Vagina (tissue), 2 donors: ENCODE measurements at regions not wholly inside any gene's neighbourhood (a gene's known extent, or its start where the extent isn't known, plus 50 kb on each side); places are given as distances from the start of the nearest gene placed in this dataset.

Experiments
- DNase-seq, 2 donors: peaks; one replicate each; pipeline ENCODE4 v3.0.0-alpha.2; 2017; ENCODE audit errors: extremely low spot score in 2 of 2
- H3K27ac ChIP-seq: fragments of 200-600 bp; sonication (generic); one replicate; pipeline ENCODE4 v1.5.1; 2019
- H3K27me3 ChIP-seq: fragments of 200-600 bp; sonication (generic); one replicate; pipeline ENCODE4 v1.5.1; 2019
- H3K36me3 ChIP-seq, 2 donors: fragments of 200-600 bp; sonication (generic); one replicate each; pipeline ENCODE4 v1.5.1; 2017 to 2019
- H3K4me1 ChIP-seq: fragments of 200-600 bp; sonication (generic); one replicate; pipeline ENCODE4 v1.5.1; 2019
- H3K4me3 ChIP-seq, 2 donors: fragments of 200-600 bp; sonication (generic); 1 replicate in 1 of 2; 2 replicates in 1 of 2; pipeline ENCODE4 v1.5.1; 2016 to 2019
- H3K9me3 ChIP-seq: fragments of 200-600 bp; sonication (generic); one replicate; pipeline ENCODE4 v1.5.1; 2019
- POLR2A ChIP-seq, 2 donors: fragments of 450-650 bp; IDR thresholded peaks; one replicate each; pipeline ENCODE4 v1.6.1; 2017; ENCODE audit warnings: antibody characterized with exemption in 2 of 2, mild to moderate bottlenecking in 2 of 2, moderate library complexity in 2 of 2
- POLR2AphosphoS5 ChIP-seq, 2 donors: sonication (generic); formaldehyde crosslinking; IDR thresholded peaks; one replicate each; pipeline ENCODE4 v1.9.0; 2017; ENCODE audit warnings: antibody characterized with exemption in 2 of 2, mild to moderate bottlenecking in 2 of 2, low read depth in 1 of 2; ENCODE audit not compliant: insufficient read depth in 1 of 2
- intact Hi-C: fragments of 100-400 bp; cut with DNase I; formaldehyde crosslinking; loops from one replicate; pipeline ENCODE4 v1.15.1; 2023
- TF ChIP-seq, protein P1 (sequence below), 3 experiments: fragments of 450-650 bp in 2 of 3; fragments of 200-600 bp in 1 of 3; sonication (generic) in 1 of 3; IDR thresholded peaks; one replicate each; pipeline ENCODE4 v1.5.1; 2017 to 2019; ENCODE audit warnings: antibody characterized with exemption in 3 of 3, mild to moderate bottlenecking in 2 of 3, moderate library complexity in 2 of 3

GRCh38 chr11:91136631-91137030, 913.8 kb upstream of the CHORDC1 start:
- intact Hi-C loops, result no loop called here
- H3K27me3 ChIP-seq, result no peaks in the 10 kb centered on the region
- no peak for DNase-seq
- no peaks in the 10 kb centered on the region for H3K9me3 ChIP-seq
- no peak for TF ChIP-seq POLR2A (IDR thresholded peaks at IDR 0.05)
- no peaks in the 10 kb centered on the region for H3K36me3 ChIP-seq
- no peak overlapping the region for H3K4me3 ChIP-seq
- no peaks in the 10 kb centered on the region for H3K4me1 ChIP-seq
- H3K27ac ChIP-seq, result no peak overlapping the region

DNA sequence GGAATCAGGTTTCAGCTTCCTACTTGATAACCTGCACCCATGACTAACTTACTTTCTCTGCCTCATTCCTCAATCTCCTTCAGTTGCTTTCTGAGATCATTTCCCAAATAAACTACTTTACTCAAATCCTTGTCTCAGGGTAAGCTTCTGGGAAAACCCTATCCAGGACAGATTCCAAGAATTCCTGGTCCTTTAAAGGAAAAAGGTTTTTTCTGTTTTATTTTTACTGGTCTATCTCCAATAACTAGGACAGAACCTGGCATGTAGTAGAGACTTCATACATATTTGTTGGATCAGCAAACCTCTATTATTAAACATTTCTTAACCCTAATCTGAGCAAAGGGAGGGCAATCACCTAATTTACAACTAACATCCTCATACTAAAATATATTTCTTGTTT, 910.5 kb upstream of the CHORDC1 start:
- Histone ChIP-seq H3K27ac (no peak overlapping the region), H3K27me3 (no peaks in the 10 kb centered on the region)
- DNase-seq, result no peak

GRCh38 chr11:91129596-91129995, 906.7 kb upstream of the CHORDC1 start:
- Histone ChIP-seq H3K27me3 (no peaks in the 10 kb centered on the region), H3K27ac (no peak overlapping the region), H3K36me3 (no peaks in the 10 kb centered on the region), H3K9me3 (no peaks in the 10 kb centered on the region), H3K4me3 (no peak overlapping the region), H3K4me1 (no peaks in the 10 kb centered on the region)
- TF ChIP-seq POLR2A (IDR thresholded peaks at IDR 0.05) (no peak), POLR2AphosphoS5 (IDR thresholded peaks at IDR 0.05; ENCODE audit: insufficient read depth in 1 of 2, low read depth in 1 of 2) (no peak)
- TF ChIP-seq, protein P1, sequence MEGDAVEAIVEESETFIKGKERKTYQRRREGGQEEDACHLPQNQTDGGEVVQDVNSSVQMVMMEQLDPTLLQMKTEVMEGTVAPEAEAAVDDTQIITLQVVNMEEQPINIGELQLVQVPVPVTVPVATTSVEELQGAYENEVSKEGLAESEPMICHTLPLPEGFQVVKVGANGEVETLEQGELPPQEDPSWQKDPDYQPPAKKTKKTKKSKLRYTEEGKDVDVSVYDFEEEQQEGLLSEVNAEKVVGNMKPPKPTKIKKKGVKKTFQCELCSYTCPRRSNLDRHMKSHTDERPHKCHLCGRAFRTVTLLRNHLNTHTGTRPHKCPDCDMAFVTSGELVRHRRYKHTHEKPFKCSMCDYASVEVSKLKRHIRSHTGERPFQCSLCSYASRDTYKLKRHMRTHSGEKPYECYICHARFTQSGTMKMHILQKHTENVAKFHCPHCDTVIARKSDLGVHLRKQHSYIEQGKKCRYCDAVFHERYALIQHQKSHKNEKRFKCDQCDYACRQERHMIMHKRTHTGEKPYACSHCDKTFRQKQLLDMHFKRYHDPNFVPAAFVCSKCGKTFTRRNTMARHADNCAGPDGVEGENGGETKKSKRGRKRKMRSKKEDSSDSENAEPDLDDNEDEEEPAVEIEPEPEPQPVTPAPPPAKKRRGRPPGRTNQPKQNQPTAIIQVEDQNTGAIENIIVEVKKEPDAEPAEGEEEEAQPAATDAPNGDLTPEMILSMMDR (IDR thresholded peaks at IDR 0.05), result no peak
- intact Hi-C loops, result no loop called here
- no peak for DNase-seq

More for the DNA sequence above, 910.5 kb upstream of the CHORDC1 start:
- no peaks in the 10 kb centered on the region for H3K36me3 ChIP-seq
- no peaks in the 10 kb centered on the region for H3K9me3 ChIP-seq
- intact Hi-C loops, result no loop called here
- no peaks in the 10 kb centered on the region for H3K4me1 ChIP-seq
- H3K4me3 ChIP-seq, result no peak overlapping the region
- TF ChIP-seq POLR2AphosphoS5 (IDR thresholded peaks at IDR 0.05; ENCODE audit: insufficient read depth in 1 of 2, low read depth in 1 of 2) (no peak), POLR2A (IDR thresholded peaks at IDR 0.05) (no peak)
- TF ChIP-seq, protein P1 (IDR thresholded peaks at IDR 0.05), result no peak

DNA sequence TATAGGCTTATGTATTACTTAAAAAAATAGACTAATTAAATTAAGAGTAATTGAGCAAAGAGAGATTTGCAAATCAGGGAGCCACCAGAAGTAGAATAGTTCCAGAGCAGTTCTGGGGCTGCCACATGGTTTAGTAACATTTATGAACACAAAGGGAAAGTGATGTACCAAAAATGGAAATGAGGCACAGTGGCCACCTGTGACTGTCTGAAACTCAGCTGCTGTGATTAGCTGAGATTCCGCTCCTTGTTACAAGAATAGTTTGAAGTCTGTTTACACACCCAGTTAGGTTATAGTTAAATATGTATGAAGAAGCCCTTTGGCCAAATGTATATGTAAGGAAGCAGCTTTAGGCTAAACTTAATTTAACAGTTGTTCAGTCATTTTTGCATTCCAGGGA, 901.5 kb upstream of the CHORDC1 start:
- no peak for DNase-seq
- TF ChIP-seq POLR2AphosphoS5 (IDR thresholded peaks at IDR 0.05; ENCODE audit: insufficient read depth in 1 of 2, low read depth in 1 of 2) (no peak), POLR2A (IDR thresholded peaks at IDR 0.05) (no peak)
- TF ChIP-seq, protein P1 (IDR thresholded peaks at IDR 0.05), result no peak
- Histone ChIP-seq H3K27ac (no peak overlapping the region), H3K9me3 (no peaks in the 10 kb centered on the region), H3K36me3 (no peaks in the 10 kb centered on the region), H3K4me3 (no peak overlapping the region), H3K4me1 (no peaks in the 10 kb centered on the region), H3K27me3 (no peaks in the 10 kb centered on the region)
- intact Hi-C loops, result no loop called here

DNA sequence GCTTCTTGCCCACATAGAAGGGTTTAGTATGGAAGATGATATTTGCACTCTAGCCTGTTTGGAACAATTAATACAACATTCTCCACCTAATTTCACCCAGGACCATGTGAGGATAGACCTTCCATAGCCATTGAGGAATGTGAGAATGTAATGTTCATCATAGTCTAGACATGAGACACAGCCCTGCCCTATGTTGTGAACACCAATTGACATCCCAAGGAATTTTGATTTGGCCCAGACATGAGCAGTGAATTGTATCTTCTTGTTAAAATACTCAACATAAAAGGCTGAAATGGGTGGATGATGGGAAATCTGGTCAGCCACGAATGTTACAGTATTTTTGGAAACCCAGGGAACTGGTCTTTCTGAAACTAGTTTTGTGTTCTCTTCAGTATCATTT, 892.3 kb upstream of the CHORDC1 start:
- H3K36me3 ChIP-seq, result no peaks in the 10 kb centered on the region
- no peak overlapping the region for H3K27ac ChIP-seq
- intact Hi-C loops, result no loop called here
- H3K4me3 ChIP-seq, result no peak overlapping the region
- no peaks in the 10 kb centered on the region for H3K9me3 ChIP-seq
- no peaks in the 10 kb centered on the region for H3K4me1 ChIP-seq
- no peak for DNase-seq
- no peaks in the 10 kb centered on the region for H3K27me3 ChIP-seq
- no peak for TF ChIP-seq POLR2A (IDR thresholded peaks at IDR 0.05)

- Histone ChIP-seq H3K27ac (no peak overlapping the region), H3K27me3 (no peaks in the 10 kb centered on the region), H3K4me3 (no peak overlapping the region), H3K36me3 (no peaks in the 10 kb centered on the region), H3K9me3 (no peaks in the 10 kb centered on the region), H3K4me1 (no peaks in the 10 kb centered on the region)
- DNase-seq, result no peak
- TF ChIP-seq POLR2AphosphoS5 (IDR thresholded peaks at IDR 0.05; ENCODE audit: insufficient read depth in 1 of 2, low read depth in 1 of 2) (no peak), POLR2A (IDR thresholded peaks at IDR 0.05) (no peak)
- TF ChIP-seq, protein P1 (IDR thresholded peaks at IDR 0.05), result no peak
- intact Hi-C loops, result no loop called here
These were observed 881.4 kb upstream of the CHORDC1 start for GRCh38 chr11:91104237-91104636.
